ENCODE measurements at regions not wholly inside any gene's neighbourhood (a gene's known extent, or its start where the extent isn't known, plus 50 kb on each side); places are given as distances from the start of the nearest gene placed in this dataset.
A peak's percentile ranks its signal among the peaks of the same experiment; 100 is the strongest.

DNA sequence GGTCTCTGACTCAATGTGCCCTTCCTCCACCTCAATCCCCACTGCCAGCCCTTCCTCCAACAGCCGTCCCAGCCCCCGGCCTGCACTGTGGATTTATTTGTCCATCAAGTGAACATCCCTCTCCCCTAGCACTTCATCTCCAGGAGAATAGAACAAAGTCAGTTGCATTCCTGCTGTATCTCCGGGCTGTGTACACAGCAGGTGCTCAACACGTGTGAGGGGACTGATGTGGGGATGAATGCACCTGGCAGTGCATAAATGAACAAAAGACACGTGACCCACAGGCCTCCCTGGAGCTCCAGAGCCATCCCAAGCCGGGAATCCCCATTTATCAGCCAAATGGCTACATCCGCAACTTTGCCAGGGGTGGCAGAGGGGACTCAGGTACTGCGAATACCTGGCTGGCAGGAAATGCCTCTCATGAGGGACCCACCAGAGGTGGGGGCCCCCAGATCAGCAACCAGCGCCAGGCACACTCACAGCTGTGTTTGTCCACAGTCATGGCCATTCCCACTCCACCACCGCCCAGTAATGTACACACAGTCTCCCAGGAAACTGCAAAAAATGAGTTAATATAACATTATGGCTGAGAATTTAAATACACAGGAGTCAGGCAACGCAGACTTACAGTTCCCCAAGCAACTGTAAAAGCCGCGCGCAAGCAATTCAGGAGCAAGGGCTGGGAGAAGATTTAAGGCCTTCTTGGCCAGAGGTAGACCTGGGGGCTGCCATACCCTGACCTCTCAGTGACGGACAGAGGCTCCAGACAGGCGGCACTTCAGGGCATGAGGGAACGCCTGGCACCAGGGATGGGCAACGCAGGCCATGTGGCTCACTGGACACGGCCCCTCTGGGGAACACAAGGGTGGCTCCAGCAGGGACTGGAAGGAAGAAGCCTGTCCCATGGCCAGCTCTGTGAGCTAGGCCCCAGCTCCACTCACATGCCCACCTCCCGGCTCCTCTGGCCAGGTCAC lies 50.3 kb upstream of the TCF20 start:
- 35 to 100% (median 74%) methylated on average over 1 to 8 of the region's 20 CpGs; no CpG with 5 or more reads in 4 of the 10 experiments for WGBS, 10 experiments
- peak in 2 of 8 experiments; percentile 45 to 59 for ATAC-seq (replicated peaks in 6 of 8)
- Histone ChIP-seq H3K4me1 (replicated peaks in 1 of 2) (peaks cover 62 to 76% of the 10 kb centered on the region in 2 donors), H3K4me3 (no peak overlapping the region), H3K27ac (peak overlapping the region; percentile 12 to 65)
- in situ Hi-C loops (cut with MboI; ENCODE audit: low pct_unique_long_range_greater_than_20kb in 2 of 9, low sequenced_read_pairs in 9 of 9, unreplicated experiment in 9 of 9) = no loop called here

Measured in motor neuron (in vitro differentiated cells).